ENCODE measurements at regions not wholly inside any gene's neighbourhood (a gene's known extent, or its start where the extent isn't known, plus 50 kb on each side); places are given as distances from the start of the nearest gene placed in this dataset.
A peak's percentile ranks its signal among the peaks of the same experiment; 100 is the strongest.
"Not testable (repeated sequence)": the region's sequence is repeated elsewhere in the genome, so short reads cannot be mapped to it uniquely, and the experiment has no call there.

- DNase-seq (ENCODE audit: low read depth) (no peak), FAIRE-seq (no peak)
- H3K36me3 ChIP-seq (ENCODE audit: control insufficient read depth, insufficient read depth, low read length), result no peaks in the 10 kb centered on the region
- H3K27me3 ChIP-seq (ENCODE audit: control insufficient read depth, insufficient read depth, low read length), result no peaks in the 10 kb centered on the region
- no peak overlapping the region for H3K4me3 ChIP-seq (ENCODE audit: low read depth, low read length)
- no peak for TF ChIP-seq CTCF (IDR thresholded peaks at IDR 0.05; ENCODE audit: insufficient read depth, low read length, severe bottlenecking)
Observed at GRCh38 chr5:3475674-3476073, 120.0 kb upstream of the IRX1 start.

GRCh38 chr5:3466392-3466791 is 129.2 kb upstream of the IRX1 start:
- no peak for TF ChIP-seq CTCF (IDR thresholded peaks at IDR 0.05; ENCODE audit: insufficient read depth, low read length, severe bottlenecking)
- no peak for FAIRE-seq
- Histone ChIP-seq H3K27me3 (ENCODE audit: control insufficient read depth, insufficient read depth, low read length) (no peaks in the 10 kb centered on the region), H3K36me3 (ENCODE audit: control insufficient read depth, insufficient read depth, low read length) (no peaks in the 10 kb centered on the region), H3K4me3 (ENCODE audit: low read depth, low read length) (no peak overlapping the region)
- DNase-seq (ENCODE audit: low read depth), result no peak

GRCh38 chr5:3460416-3460815 is 135.2 kb upstream of the IRX1 start:
- Histone ChIP-seq H3K27me3 (ENCODE audit: control insufficient read depth, insufficient read depth, low read length) (no peaks in the 10 kb centered on the region), H3K4me3 (ENCODE audit: low read depth, low read length) (no peak overlapping the region), H3K36me3 (ENCODE audit: control insufficient read depth, insufficient read depth, low read length) (no peaks in the 10 kb centered on the region)
- no peak for FAIRE-seq
- no peak for DNase-seq (ENCODE audit: low read depth)
- TF ChIP-seq CTCF (IDR thresholded peaks at IDR 0.05; ENCODE audit: insufficient read depth, low read length, severe bottlenecking), result no peak

GRCh38 chr5:3456121-3456681 is 139.4 kb upstream of the IRX1 start:
- no peaks in the 10 kb centered on the region for H3K27me3 ChIP-seq (ENCODE audit: control insufficient read depth, insufficient read depth, low read length)
- H3K36me3 ChIP-seq (ENCODE audit: control insufficient read depth, insufficient read depth, low read length), result no peaks in the 10 kb centered on the region
- H3K4me3 ChIP-seq (ENCODE audit: low read depth, low read length), result no peak overlapping the region
- peak; percentile 28 for DNase-seq (ENCODE audit: low read depth)
- TF ChIP-seq CTCF (IDR thresholded peaks at IDR 0.05; ENCODE audit: insufficient read depth, low read length, severe bottlenecking), result no peak
- FAIRE-seq, result no peak

GRCh38 chr5:3454028-3454427 is 141.6 kb upstream of the IRX1 start:
- not testable (repeated sequence) for H3K36me3 ChIP-seq (ENCODE audit: control insufficient read depth, insufficient read depth, low read length); FAIRE-seq; DNase-seq (ENCODE audit: low read depth); H3K27me3 ChIP-seq (ENCODE audit: control insufficient read depth, insufficient read depth, low read length); H3K4me3 ChIP-seq (ENCODE audit: low read depth, low read length)

GRCh38 chr5:3452622-3453021 is 143.0 kb upstream of the IRX1 start:
- FAIRE-seq, result no peak
- Histone ChIP-seq H3K4me3 (ENCODE audit: low read depth, low read length) (no peak overlapping the region), H3K36me3 (ENCODE audit: control insufficient read depth, insufficient read depth, low read length) (no peaks in the 10 kb centered on the region), H3K27me3 (ENCODE audit: control insufficient read depth, insufficient read depth, low read length) (no peaks in the 10 kb centered on the region)
- TF ChIP-seq CTCF (IDR thresholded peaks at IDR 0.05; ENCODE audit: insufficient read depth, low read length, severe bottlenecking), result no peak
- no peak for DNase-seq (ENCODE audit: low read depth)
